Stimulated activated CD8-positive, alpha-beta memory T cell treated with anti-CD3 and anti-CD28 coated beads, Interleukin-2, amount 100 ng/mL, for 1 hour (primary cell): ENCODE measurements at regions not wholly inside any gene's neighbourhood (a gene's known extent, or its start where the extent isn't known, plus 50 kb on each side); places are given as distances from the start of the nearest gene placed in this dataset.

Experiments
- DNase-seq, 2 donors: peaks; one replicate each; pipeline ENCODE4 v3.0.0-alpha.2; 2020; ENCODE audit warnings: low read depth in 2 of 2

- no peak for DNase-seq
Measured at GRCh38 chr1:199312626-199313025, 673.8 kb downstream of the PTPRC start.

GRCh38 chr1:199313444-199313843, 674.6 kb downstream of the PTPRC start:
- DNase-seq = no peak

GRCh38 chr1:199319341-199319740, 680.5 kb downstream of the PTPRC start:
- DNase-seq = no peak

- no peak for DNase-seq
Measured at GRCh38 chr1:199322278-199322677, 683.4 kb downstream of the PTPRC start.

- no peak for DNase-seq
Measured at GRCh38 chr1:199333180-199333579, 694.3 kb upstream of the NR5A2 start.

GRCh38 chr1:199335496-199335895, 692.0 kb upstream of the NR5A2 start:
- no peak for DNase-seq

GRCh38 chr1:199336745-199337640, 690.5 kb upstream of the NR5A2 start:
- DNase-seq = no peak

GRCh38 chr1:199338760-199339159, 688.8 kb upstream of the NR5A2 start:
- no peak for DNase-seq

GRCh38 chr1:199352351-199352750, 675.2 kb upstream of the NR5A2 start:
- DNase-seq = no peak

GRCh38 chr1:199353906-199354305, 673.6 kb upstream of the NR5A2 start:
- no peak for DNase-seq

- no peak for DNase-seq
Measured at GRCh38 chr1:199356561-199356960, 670.9 kb upstream of the NR5A2 start.

- DNase-seq = no peak
Measured at GRCh38 chr1:199357599-199357998, 669.9 kb upstream of the NR5A2 start.

GRCh38 chr1:199362996-199363395, 664.5 kb upstream of the NR5A2 start:
- no peak for DNase-seq

- DNase-seq = no peak
Measured at GRCh38 chr1:199373139-199373538, 654.4 kb upstream of the NR5A2 start.

GRCh38 chr1:199377211-199377610, 650.3 kb upstream of the NR5A2 start:
- no peak for DNase-seq

- DNase-seq = no peak
Measured at GRCh38 chr1:199383793-199384192, 643.7 kb upstream of the NR5A2 start.

- DNase-seq = no peak
Measured at GRCh38 chr1:199394856-199395255, 632.7 kb upstream of the NR5A2 start.

- DNase-seq = no peak
Measured at GRCh38 chr1:199396456-199396855, 631.1 kb upstream of the NR5A2 start.

- DNase-seq = no peak
Measured at GRCh38 chr1:199399996-199400724, 627.4 kb upstream of the NR5A2 start.

- no peak for DNase-seq
Measured at GRCh38 chr1:199403531-199404116, 623.9 kb upstream of the NR5A2 start.

- DNase-seq = no peak
Measured at GRCh38 chr1:199404191-199404590, 623.3 kb upstream of the NR5A2 start.

GRCh38 chr1:199404976-199405375, 622.5 kb upstream of the NR5A2 start:
- no peak for DNase-seq
